SK-N-SH (cell line): ENCODE measurements at regions not wholly inside any gene's neighbourhood (a gene's known extent, or its start where the extent isn't known, plus 50 kb on each side); places are given as distances from the start of the nearest gene placed in this dataset.
"Not testable (repeated sequence)": the region's sequence is repeated elsewhere in the genome, so short reads cannot be mapped to it uniquely, and the experiment has no call there.

ENCODE experiments used
- CTCF ChIA-PET: fragments of 300-600, 350-600 bp; formaldehyde crosslinking; extraction: SDS; loops from one replicate; lab custom pipeline; 2021; lab: Yijun Ruan, JAX
- POLR2A ChIA-PET: fragments of 350-600 bp; sonication (Branson Sonifier 250); formaldehyde crosslinking; extraction: SDS; loops from one replicate; lab custom pipeline; 2020; ENCODE audit warnings: antibody characterized with exemption, inconsistent platforms; lab: Yijun Ruan, JAX
- DNase-seq: peaks from one replicate; pipeline ENCODE4 v3.0.0; 2012
- H2AFZ ChIP-seq: fragments of 200-600 bp; sonication (generic); 2 replicates; pipeline ENCODE4 v1.8.1; 2016; ENCODE audit warnings: antibody characterized with exemption, mild to moderate bottlenecking, low read depth
- H3F3A ChIP-seq: fragments of 200-600 bp; sonication (generic); replicated peaks from 2 replicates; pipeline ENCODE3; 2016; ENCODE audit warnings: antibody characterized with exemption, mild to moderate bottlenecking; ENCODE audit not compliant: insufficient read depth
- H3K27ac ChIP-seq, 2 experiments: fragments of 200-500 bp in 1 of 2; fragments of 200-600 bp in 1 of 2; sonication (Bioruptor generic) in 1 of 2; sonication (generic), shearing (Covaris generic) in 1 of 2; 2 replicates each; pipeline versions ENCODE4 v1.5.1 to v1.6.1; 2014 to 2016; ENCODE audit warnings: low read depth in 2 of 2, inconsistent platforms in 1 of 2, low read length in 1 of 2, mild to moderate bottlenecking in 1 of 2, mixed read lengths in 1 of 2
- H3K27me3 ChIP-seq: fragments of 200-600 bp; sonication (generic), shearing (Covaris generic); 2 replicates; pipeline ENCODE4 v1.6.1; 2016; ENCODE audit warnings: mixed run types; ENCODE audit not compliant: insufficient read depth
- H3K36me3 ChIP-seq, 2 experiments: fragments of 200-500 bp in 1 of 2; fragments of 200-600 bp in 1 of 2; sonication (Bioruptor generic) in 1 of 2; sonication (generic) in 1 of 2; replicated peaks in 1 of 2; 2 replicates each; pipeline versions ENCODE3 to v1.5.1; 2014 to 2016; ENCODE audit warnings: low read length in 1 of 2, mild to moderate bottlenecking in 1 of 2; ENCODE audit not compliant: insufficient read depth in 2 of 2, control insufficient read depth in 1 of 2
- H3K4me1 ChIP-seq, 2 experiments: fragments of 200-500 bp in 1 of 2; fragments of 200-600 bp in 1 of 2; sonication (Bioruptor generic) in 1 of 2; sonication (generic), shearing (Covaris generic) in 1 of 2; 2 replicates each; pipeline versions ENCODE4 v1.5.1 to v1.6.1; 2014 to 2016; ENCODE audit warnings: low read depth in 1 of 2, low read length in 1 of 2, mixed run types in 1 of 2; ENCODE audit not compliant: insufficient read depth in 2 of 2, control insufficient read depth in 1 of 2
- H3K4me2 ChIP-seq: fragments of 200-600 bp; sonication (generic), shearing (Covaris generic); 2 replicates; pipeline ENCODE4 v1.6.1; 2017; ENCODE audit warnings: mixed run types
- H3K4me3 ChIP-seq, 2 experiments: fragments of 200-500 bp in 1 of 2; fragments of 200-600 bp in 1 of 2; sonication (Bioruptor generic) in 1 of 2; sonication (generic), shearing (Covaris generic) in 1 of 2; 2 replicates each; pipeline versions ENCODE4 v1.5.1 to v1.8.1; 2014 to 2016; ENCODE audit warnings: low read depth in 2 of 2, inconsistent platforms in 1 of 2, low read length in 1 of 2, mild to moderate bottlenecking in 1 of 2, mixed read lengths in 1 of 2, moderate library complexity in 1 of 2
- H3K79me2 ChIP-seq: fragments of 200-600 bp; sonication (generic); 2 replicates; pipeline ENCODE4 v1.8.1; 2017; ENCODE audit warnings: mild to moderate bottlenecking; ENCODE audit not compliant: insufficient read depth
- H3K9ac ChIP-seq: fragments of 200-600 bp; sonication (generic); 2 replicates; pipeline ENCODE4 v1.6.1; 2017; ENCODE audit warnings: mixed run types
- H3K9me2 ChIP-seq: fragments of 200-600 bp; sonication (generic); 2 replicates; pipeline ENCODE4 v1.6.1; 2017; ENCODE audit warnings: mixed run types
- H3K9me3 ChIP-seq: fragments of 200-600 bp; sonication (generic); 2 replicates; pipeline ENCODE4 v1.6.1; 2017; ENCODE audit warnings: mixed run types, mild to moderate bottlenecking, moderate library complexity
- H4K20me1 ChIP-seq: fragments of 200-600 bp; sonication (generic); 2 replicates; pipeline ENCODE4 v1.6.1; 2017; ENCODE audit warnings: mild to moderate bottlenecking, mixed run types; ENCODE audit not compliant: insufficient read depth
- CHD2 ChIP-seq: fragments of 150-350 bp; IDR thresholded peaks from 2 replicates; pipeline ENCODE4 v1.6.1; 2018; ENCODE audit warnings: low read length; ENCODE audit not compliant: partially characterized antibody
- EP300 ChIP-seq, 2 experiments: IDR thresholded peaks; 2 replicates each; pipeline versions ENCODE4 v1.4.0 to v1.6.1; 2012; ENCODE audit warnings: borderline replicate concordance in 1 of 2, low read depth in 1 of 2, low read length in 1 of 2
- FOSL2 ChIP-seq: IDR thresholded peaks from 2 replicates; pipeline ENCODE4 v1.4.0; 2012; ENCODE audit warnings: low read depth, mild to moderate bottlenecking, moderate library complexity, borderline replicate concordance
- FOXJ3 ChIP-seq: sonication (generic); formaldehyde crosslinking; IDR thresholded peaks from 2 replicates; pipeline ENCODE4 v1.5.1; 2020; ENCODE audit warnings: mild to moderate bottlenecking, missing genetic modification reagents
- FOXM1 ChIP-seq: IDR thresholded peaks from 2 replicates; pipeline ENCODE4 v1.4.0; 2012; ENCODE audit warnings: low read depth, mild to moderate bottlenecking
- GATA2 ChIP-seq: sonication (generic); formaldehyde crosslinking; IDR thresholded peaks from 2 replicates; pipeline ENCODE4 v1.5.0; 2020; ENCODE audit warnings: mild to moderate bottlenecking, missing genetic modification reagents
- IRF3 ChIP-seq: fragments of 150-350 bp; IDR thresholded peaks from 2 replicates; pipeline ENCODE4 v1.6.1; 2016; ENCODE audit warnings: mild to moderate bottlenecking, low read depth, low read length
- JUND ChIP-seq: IDR thresholded peaks from 2 replicates; pipeline ENCODE4 v1.4.0; 2012
- MEF2A ChIP-seq: IDR thresholded peaks from 2 replicates; pipeline ENCODE4 v1.4.0; 2012; ENCODE audit warnings: low read depth, borderline replicate concordance
- NFIC ChIP-seq: IDR thresholded peaks from 2 replicates; pipeline ENCODE4 v1.4.0; 2012; ENCODE audit warnings: borderline replicate concordance
- PBX3 ChIP-seq: IDR thresholded peaks from 2 replicates; pipeline ENCODE4; 2012
- SMC3 ChIP-seq: IDR thresholded peaks from 2 replicates; pipeline ENCODE4 v1.6.1; 2012; ENCODE audit warnings: low read depth, low read length, improper control_type of control experiment
- TCF12 ChIP-seq: IDR thresholded peaks from 2 replicates; pipeline ENCODE4 v1.4.0; 2012
- TEAD4 ChIP-seq: IDR thresholded peaks from 2 replicates; pipeline ENCODE4 v1.4.0; 2012; ENCODE audit warnings: mild to moderate bottlenecking, borderline replicate concordance; ENCODE audit not compliant: insufficient read depth
- USF2 ChIP-seq: fragments of 150-350 bp; IDR thresholded peaks from 2 replicates; pipeline ENCODE4 v1.6.1; 2017; ENCODE audit warnings: antibody characterized with exemption, low read length, low read depth, borderline replicate concordance
- WGBS: methylation state at CpG from one replicate; pipeline ENCODE4 v1.1.6; 2017; ENCODE audit warnings: low lambda C conversion rate; 5-methylcytosine and 5-hydroxymethylcytosine counted together
- TF ChIP-seq, protein P1 (sequence below): IDR thresholded peaks from 2 replicates; pipeline ENCODE4 v1.4.0; 2012; ENCODE audit warnings: low read depth, borderline replicate concordance
- TF ChIP-seq, protein P2 (sequence below): IDR thresholded peaks from 2 replicates; pipeline ENCODE4 v1.4.0; 2012; ENCODE audit warnings: low read depth

DNA sequence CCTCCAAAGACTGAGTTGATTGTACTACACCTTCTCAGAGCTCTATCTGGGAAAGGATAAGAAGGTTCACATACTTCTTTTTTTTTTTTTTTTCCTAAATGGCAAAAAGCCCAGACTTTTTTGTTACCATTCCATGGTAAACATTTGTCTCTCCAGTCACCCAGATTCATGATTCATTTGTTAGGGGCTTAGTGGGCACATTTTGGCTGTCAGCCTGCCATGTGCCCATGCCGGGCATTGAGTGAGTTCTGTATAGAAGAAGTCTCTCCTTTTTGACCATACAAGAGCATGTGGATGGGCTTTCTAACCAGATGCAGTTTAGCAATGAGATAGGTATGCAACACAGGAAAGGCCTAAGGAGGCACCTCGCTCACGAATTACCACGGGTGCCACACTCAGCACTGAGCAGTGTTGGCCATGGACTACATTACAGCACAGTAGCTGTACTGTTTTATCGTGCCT is 447.5 kb upstream of the HSF2 start:
- peaks cover 0 to 7% of the 10 kb centered on the region in 2 experiments; a peak in 1 of 4 replicates for H3K4me1 ChIP-seq
- H3K9me2 ChIP-seq = no peaks in the 10 kb centered on the region
- no peaks in the 10 kb centered on the region for H3K79me2 ChIP-seq
- CTCF ChIA-PET = no interaction called here
- TF ChIP-seq MEF2A = no peak
- TF ChIP-seq FOXJ3 = no peak
- TF ChIP-seq, protein P1, sequence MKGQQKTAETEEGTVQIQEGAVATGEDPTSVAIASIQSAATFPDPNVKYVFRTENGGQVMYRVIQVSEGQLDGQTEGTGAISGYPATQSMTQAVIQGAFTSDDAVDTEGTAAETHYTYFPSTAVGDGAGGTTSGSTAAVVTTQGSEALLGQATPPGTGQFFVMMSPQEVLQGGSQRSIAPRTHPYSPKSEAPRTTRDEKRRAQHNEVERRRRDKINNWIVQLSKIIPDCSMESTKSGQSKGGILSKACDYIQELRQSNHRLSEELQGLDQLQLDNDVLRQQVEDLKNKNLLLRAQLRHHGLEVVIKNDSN = no peak
- TF ChIP-seq FOXM1 = no peak
- TF ChIP-seq NFIC = peak; percentile 93
- TF ChIP-seq IRF3 = no peak
- TF ChIP-seq TEAD4 = peak; percentile 72; the same call in 1 of the 2 replicates
- TF ChIP-seq GATA2 (CRISPR knock-in tag) = no peak
- TF ChIP-seq CHD2 = no peak
- no peak for TF ChIP-seq SMC3
- peak; percentile 89 for TF ChIP-seq TCF12
- TF ChIP-seq FOSL2 = peak; percentile 75
- no peak for TF ChIP-seq USF2
- TF ChIP-seq, protein P2, sequence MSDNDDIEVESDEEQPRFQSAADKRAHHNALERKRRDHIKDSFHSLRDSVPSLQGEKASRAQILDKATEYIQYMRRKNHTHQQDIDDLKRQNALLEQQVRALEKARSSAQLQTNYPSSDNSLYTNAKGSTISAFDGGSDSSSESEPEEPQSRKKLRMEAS = peak; percentile 92
- peak; percentile 88 for TF ChIP-seq PBX3
- TF ChIP-seq JUND = peak; percentile 73
- TF ChIP-seq EP300 (IDR thresholded peaks at IDR 0.05; ENCODE audit: borderline replicate concordance in 1 of 2, low read depth in 1 of 2, low read length in 1 of 2) = peak in 1 of 2 experiments; percentile 80; a peak in 2 of 4 replicates
- no peaks in the 10 kb centered on the region for H3K27me3 ChIP-seq
- H3K9ac ChIP-seq = no peak overlapping the region; the same call in 1 of the 2 replicates
- no peak overlapping the region; the same call in 1 of the 2 replicates for H2AFZ ChIP-seq
- DNase-seq = no peak
- no peaks in the 10 kb centered on the region for H3K9me3 ChIP-seq
- H3K36me3 ChIP-seq = no peaks in the 10 kb centered on the region
- WGBS = 8% methylated on average over 5 of the region's 5 CpGs
- POLR2A ChIA-PET = no interaction called here
- no peak overlapping the region for H3K4me3 ChIP-seq
- H3K4me2 ChIP-seq = peak overlapping the region; percentile 45
- H3F3A ChIP-seq = peaks cover 19% of the 10 kb centered on the region
- H3K27ac ChIP-seq = peak overlapping the region; percentile 70 to 71; a peak in 3 of 4 replicates
- no peaks in the 10 kb centered on the region for H4K20me1 ChIP-seq

- H3K4me3 ChIP-seq, H3K27ac ChIP-seq, H3K4me1 ChIP-seq, H3K36me3 ChIP-seq, DNase-seq, H3K9me2 ChIP-seq, H4K20me1 ChIP-seq, H2AFZ ChIP-seq, H3K9me3 ChIP-seq, POLR2A ChIA-PET, H3K9ac ChIP-seq, H3K79me2 ChIP-seq, H3K4me2 ChIP-seq, H3K27me3 ChIP-seq: not testable (repeated sequence)
- peaks cover 19% of the 10 kb centered on the region for H3F3A ChIP-seq
- whole genome bisulfite sequencing = 63% methylated on average over 2 of the region's 2 CpGs
- CTCF ChIA-PET = interaction anchor here (0.5 kb wide), 1 partner anchor 37 kb away, joined by 3 read pairs; no protein-coding TSS in a partner anchor
Measured at GRCh38 chr6:121955401-121955800, 444.1 kb upstream of the HSF2 start.
